NCI-H2107 treated with DMSO at 0.1 percent for 48 hours (cell line): ENCODE measurements at regions not wholly inside any gene's neighbourhood (a gene's known extent, or its start where the extent isn't known, plus 50 kb on each side); places are given as distances from the start of the nearest gene placed in this dataset.
"Not testable (repeated sequence)": the region's sequence is repeated elsewhere in the genome, so short reads cannot be mapped to it uniquely, and the experiment has no call there.

Experiments
- DNase-seq: peaks from one replicate; lab custom pipeline; 2025; ENCODE audit not compliant: unreplicated experiment; lab: John Stamatoyannopoulos, UW

GRCh38 chr5:129163810-129164378, 69.3 kb downstream of the ISOC1 start:
- no peak for DNase-seq

DNA sequence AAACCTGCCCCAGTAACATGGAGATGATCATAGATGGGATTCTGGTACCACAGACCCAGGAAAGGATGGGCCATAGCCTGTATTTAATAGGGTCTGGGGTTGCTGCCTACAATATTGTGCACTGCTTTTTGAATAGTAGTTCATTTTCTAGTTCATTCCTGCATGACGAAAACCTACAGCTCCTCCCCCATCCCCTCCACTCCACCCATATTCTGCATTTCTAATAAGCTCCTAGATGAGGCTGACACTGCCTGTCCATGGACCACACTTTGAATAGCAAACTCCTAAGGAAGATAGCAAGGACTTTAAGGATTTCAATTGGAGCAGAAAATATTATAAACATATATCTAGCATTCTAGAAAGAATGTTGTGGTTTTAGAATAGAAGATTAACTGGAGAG, 75.5 kb downstream of the ISOC1 start:
- DNase-seq, result no peak

GRCh38 chr5:129171194-129171944, 76.8 kb downstream of the ISOC1 start:
- no peak for DNase-seq

- DNase-seq, result no peak
Measured at GRCh38 chr5:129172580-129172979, 78.0 kb downstream of the ISOC1 start.

- no peak for DNase-seq
Measured at GRCh38 chr5:129173771-129174170, 79.2 kb downstream of the ISOC1 start.

DNA sequence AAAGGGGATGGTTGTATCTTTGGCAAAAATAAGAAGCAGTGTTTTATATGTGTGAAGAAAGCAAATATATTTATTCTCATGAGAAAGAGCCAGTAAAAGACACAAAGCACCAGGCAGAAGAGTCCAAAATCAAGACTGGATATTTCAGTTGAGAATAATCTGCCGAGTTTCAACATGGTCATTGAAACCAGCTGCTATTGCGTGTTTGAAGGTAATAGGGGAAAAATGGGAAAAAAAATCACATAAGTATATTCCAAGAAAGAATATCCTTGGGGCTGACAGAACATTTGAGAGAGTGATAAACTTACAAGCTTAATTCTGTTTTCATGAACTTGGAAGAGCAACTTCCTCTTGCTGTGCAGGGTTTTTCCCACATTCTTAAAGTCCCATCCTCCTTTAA, 79.9 kb downstream of the ISOC1 start:
- DNase-seq, result no peak

DNA sequence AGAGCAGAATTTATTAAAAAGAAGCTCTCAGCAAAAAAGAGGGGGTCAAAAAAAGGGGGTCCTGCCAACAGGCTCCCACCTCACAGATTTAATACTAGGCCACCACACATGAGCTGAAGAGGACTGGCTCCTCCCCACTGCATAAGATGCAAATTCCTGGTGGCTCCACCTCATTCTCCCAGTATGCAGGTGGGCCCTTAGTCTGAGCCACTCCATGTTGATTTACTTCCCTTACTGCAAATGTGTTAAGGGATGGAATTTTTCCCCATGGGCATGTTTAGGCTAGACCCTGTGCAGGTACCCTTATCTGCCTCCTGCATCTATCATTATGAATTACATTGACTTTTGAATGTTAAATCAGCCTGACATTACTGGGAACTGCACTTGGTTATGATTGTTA, 82.9 kb downstream of the ISOC1 start:
- DNase-seq, result no peak

DNA sequence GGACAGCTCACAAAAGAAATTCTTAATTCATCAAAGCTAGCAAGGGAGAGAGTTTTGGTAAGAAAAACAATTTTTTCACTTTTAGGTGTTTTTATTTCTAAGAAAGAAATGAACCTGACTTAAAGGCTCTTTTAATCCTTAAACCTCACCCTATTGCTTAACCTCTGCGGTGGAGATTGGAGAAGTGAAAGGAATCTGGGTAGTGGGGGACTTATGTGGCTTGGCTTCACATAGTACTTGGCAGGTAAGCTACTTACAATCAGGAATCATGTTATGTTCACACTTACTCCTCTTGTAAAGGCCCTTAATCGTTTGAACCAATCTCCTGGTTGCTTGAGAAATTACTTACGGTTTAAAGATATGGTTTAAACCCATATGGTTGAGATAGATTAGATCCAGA, 104.8 kb downstream of the ISOC1 start:
- DNase-seq, result no peak

- DNase-seq, result no peak
Measured at GRCh38 chr5:129204525-129204924, 110.0 kb downstream of the ISOC1 start.

GRCh38 chr5:129216001-129216400, 121.5 kb downstream of the ISOC1 start:
- no peak for DNase-seq

DNA sequence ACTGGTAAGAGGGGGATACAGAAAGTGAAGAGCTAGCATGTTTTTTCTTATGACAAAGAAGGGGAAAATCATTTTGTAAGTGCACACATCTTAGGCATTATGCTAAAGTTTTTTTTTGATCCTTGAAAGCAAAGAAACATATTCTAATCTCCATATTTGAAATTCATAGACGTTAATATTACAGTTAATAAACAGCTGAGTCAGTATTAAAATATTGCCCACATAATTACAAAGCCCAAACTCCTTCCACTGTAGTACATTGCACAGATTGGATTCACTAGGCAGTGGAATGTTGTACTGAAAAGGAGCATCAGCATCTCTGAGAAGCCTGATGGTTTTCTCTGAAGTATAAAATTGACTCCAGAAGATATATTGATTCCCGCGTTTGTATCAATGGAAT, 122.6 kb downstream of the ISOC1 start:
- DNase-seq, result no peak

- DNase-seq, result no peak
Measured at GRCh38 chr5:129223178-129223577, 128.6 kb downstream of the ISOC1 start.

DNA sequence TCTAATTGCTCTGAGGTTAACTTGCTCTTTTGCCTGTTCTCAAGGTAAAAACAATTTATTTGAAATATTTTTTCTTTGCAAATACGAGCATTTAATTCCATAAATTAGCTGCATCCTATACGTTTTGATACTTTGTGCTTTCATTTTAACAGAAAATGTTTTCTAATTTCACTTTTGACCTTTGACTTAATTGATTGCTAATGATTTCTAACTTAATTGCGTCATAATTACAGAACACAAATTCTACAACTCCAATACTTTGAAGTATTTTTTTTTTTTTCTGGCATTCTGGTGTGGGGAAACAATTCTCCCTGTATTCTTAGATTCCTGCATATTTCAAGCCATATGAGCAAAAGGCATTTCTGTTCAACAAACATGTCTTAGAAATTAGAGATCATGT, 134.0 kb downstream of the ISOC1 start:
- no peak for DNase-seq

GRCh38 chr5:129241755-129242154, 147.2 kb downstream of the ISOC1 start:
- DNase-seq, result no peak

DNA sequence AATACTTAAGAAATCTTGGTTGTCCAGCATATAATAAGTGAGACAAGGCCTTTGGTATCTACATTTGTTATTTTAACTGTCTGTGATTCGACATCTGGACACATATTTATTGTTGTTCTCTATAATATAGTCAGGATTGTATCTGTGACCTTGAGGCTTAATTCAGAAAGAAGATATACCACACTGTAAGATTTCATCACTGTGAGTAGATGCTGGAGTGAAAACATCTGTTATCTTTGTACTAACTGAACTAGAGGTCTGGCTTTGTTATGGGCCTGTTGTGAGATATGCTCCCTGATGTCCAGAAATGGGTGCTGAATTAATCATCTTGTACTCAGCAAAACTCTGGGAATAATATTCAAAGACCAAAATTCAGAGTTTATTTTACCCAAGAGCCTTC, 148.5 kb downstream of the ISOC1 start:
- DNase-seq, result no peak

GRCh38 chr5:129244478-129244877, 149.9 kb downstream of the ISOC1 start:
- no peak for DNase-seq

DNA sequence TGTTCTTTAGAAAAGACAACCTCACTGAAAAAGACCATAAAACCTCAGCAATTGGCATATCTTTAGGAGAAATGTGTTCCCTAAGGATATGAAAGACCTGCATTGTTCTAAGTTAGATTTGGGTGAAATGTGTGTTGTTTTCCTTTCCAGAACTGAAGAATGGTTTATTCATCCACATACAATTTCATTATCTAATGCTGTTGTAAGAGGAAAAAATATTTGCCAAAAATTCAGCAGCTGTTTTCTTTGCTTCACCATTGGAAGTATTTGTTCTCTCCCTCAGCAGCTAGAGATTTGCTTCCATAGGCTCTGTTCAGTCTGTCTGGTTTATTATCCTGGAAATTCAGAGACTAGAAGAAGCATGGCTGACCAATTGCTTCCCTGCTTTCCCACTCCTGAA, 150.9 kb downstream of the ISOC1 start:
- no peak for DNase-seq

GRCh38 chr5:129246088-129246487, 151.5 kb downstream of the ISOC1 start:
- DNase-seq, result no peak

DNA sequence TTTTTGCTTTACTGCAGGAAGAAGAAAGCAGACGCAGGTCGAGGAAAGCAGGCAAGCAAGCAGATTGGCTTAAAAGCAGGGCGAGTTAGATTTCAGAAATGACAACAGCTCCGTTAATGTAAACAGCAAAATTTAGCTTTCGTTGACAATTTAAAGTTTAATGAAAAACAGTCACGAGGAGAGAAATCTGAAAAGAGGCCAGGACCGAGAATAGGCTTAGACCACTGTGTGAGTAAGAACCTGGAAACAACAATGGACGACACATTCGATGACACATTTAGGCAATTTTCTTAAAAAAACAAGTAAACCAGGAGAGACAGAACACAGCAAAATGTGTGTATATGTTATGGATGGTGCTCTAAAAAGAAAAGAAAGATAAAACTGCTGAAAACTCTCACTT, 155.3 kb downstream of the ISOC1 start:
- no peak for DNase-seq

DNA sequence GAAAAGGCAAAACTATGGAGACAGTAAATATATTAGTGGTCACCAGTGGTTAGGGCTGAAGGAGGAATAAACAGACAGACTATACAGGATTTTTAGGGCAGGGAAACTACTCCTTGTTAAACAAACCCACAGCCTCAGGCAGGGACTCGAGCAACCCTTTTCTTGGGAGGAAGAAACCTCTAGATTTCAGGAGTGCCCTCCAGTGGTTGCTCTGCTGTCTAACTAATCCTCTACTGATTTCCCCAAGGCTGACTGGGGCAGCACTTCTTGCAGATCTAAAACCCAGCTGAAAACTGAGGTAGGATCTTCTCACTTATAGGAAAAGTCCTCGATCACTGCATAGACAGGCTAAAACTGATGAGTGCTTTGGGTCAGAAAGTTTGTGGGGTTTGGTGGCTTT, 176.8 kb downstream of the ISOC1 start:
- DNase-seq, result no peak

- no peak for DNase-seq
Measured at GRCh38 chr5:129284010-129284409, 176.1 kb upstream of the ADAMTS19 start.

DNA sequence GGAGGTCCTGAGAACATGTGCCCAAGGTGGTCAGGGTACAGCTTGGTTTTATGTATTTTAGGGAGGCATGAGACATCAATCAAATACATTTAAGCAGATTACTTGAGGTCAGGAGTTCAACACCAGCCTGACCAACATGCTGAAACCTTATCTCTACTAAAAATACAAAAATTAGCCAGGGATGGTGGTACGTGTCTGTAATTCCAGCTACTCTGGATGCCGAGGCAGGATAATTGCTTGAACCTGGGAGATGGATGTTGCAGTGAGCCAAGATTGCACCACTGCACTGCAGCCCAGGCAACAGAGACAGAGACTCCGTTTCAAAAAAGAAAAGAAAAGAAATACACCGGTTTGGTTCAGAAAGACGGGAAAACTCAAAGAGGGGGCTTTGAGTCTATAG, 165.9 kb upstream of the ADAMTS19 start:
- not testable (repeated sequence) for DNase-seq

GRCh38 chr5:129306725-129307124, 153.4 kb upstream of the ADAMTS19 start:
- no peak for DNase-seq
